K562 (cell line): ENCODE measurements at regions not wholly inside any gene's neighbourhood (a gene's known extent, or its start where the extent isn't known, plus 50 kb on each side); places are given as distances from the start of the nearest gene placed in this dataset.

Source experiments
- ARID2 ChIP-seq: fragments of 450-650 bp; IDR thresholded peaks from 2 replicates; pipeline ENCODE4 v1.6.1; 2017; ENCODE audit warnings: antibody characterized with exemption, mild to moderate bottlenecking
- CAMTA2 ChIP-seq: fragments of 250-450 bp; sonication (Bioruptor Pico); conservative IDR thresholded peaks from 2 replicates; pipeline ENCODE4 v1.5.1; 2022
- CBX8 ChIP-seq: fragments of 200-600 bp; sonication (generic); IDR thresholded peaks from 2 replicates; pipeline ENCODE4 v1.6.1; 2012; ENCODE audit warnings: borderline replicate concordance, mixed run types, low read depth, mild to moderate bottlenecking, moderate library complexity, mixed read lengths, low read length, control low read depth, inconsistent platforms; ENCODE audit not compliant: poor library complexity, severe bottlenecking; ENCODE audit errors: extremely low read depth
- CSDE1 ChIP-seq, 2 experiments: fragments of 450-650 bp; IDR thresholded peaks; 2 replicates each; pipeline ENCODE4 v1.6.1; 2016; ENCODE audit warnings: mild to moderate bottlenecking in 1 of 2
- HMGN3 ChIP-seq: IDR thresholded peaks from 2 replicates; pipeline ENCODE4 v1.6.1; 2011; ENCODE audit warnings: borderline replicate concordance, low read depth, mild to moderate bottlenecking, mixed read lengths, low read length; ENCODE audit not compliant: insufficient read length; ENCODE audit errors: extremely low read depth
- MYC ChIP-seq, 2 experiments: fragments of 250-450 bp in 1 of 2; sonication (Bioruptor Pico) in 1 of 2; IDR thresholded peaks; 2 replicates each; pipeline versions ENCODE4 v1.5.1 to v1.6.1; 2012 to 2021; ENCODE audit warnings: low read depth in 2 of 2, borderline replicate concordance in 1 of 2, improper control_type of control experiment in 1 of 2, low read length in 1 of 2, mild to moderate bottlenecking in 1 of 2, moderate library complexity in 1 of 2
- NCOA4 ChIP-seq: fragments of 450-650 bp; IDR thresholded peaks from 2 replicates; pipeline ENCODE4 v1.6.1; 2018; ENCODE audit warnings: mild to moderate bottlenecking; ENCODE audit not compliant: partially characterized antibody
- POLR2AphosphoS2 ChIP-seq: IDR thresholded peaks from 2 replicates; pipeline ENCODE4 v1.6.1; 2012; ENCODE audit warnings: low read length, improper control_type of control experiment
- SIX5 ChIP-seq, 2 experiments: IDR thresholded peaks; 2 replicates each; pipeline ENCODE4 v1.6.1; 2011; ENCODE audit warnings: low read length in 2 of 2, borderline replicate concordance in 1 of 2, low read depth in 1 of 2, mild to moderate bottlenecking in 1 of 2, moderate library complexity in 1 of 2; ENCODE audit not compliant: insufficient read depth in 1 of 2
- TFAM ChIP-seq: fragments of 250-450 bp; sonication (Bioruptor Pico); conservative IDR thresholded peaks from 2 replicates; pipeline ENCODE4 v1.5.0; 2021; ENCODE audit warnings: mild to moderate bottlenecking, moderate library complexity
- ZBTB17 ChIP-seq: fragments of 450-650 bp; formaldehyde crosslinking; IDR thresholded peaks from 2 replicates; pipeline ENCODE4 v1.4.0; 2020; ENCODE audit warnings: mild to moderate bottlenecking
- ZEB2 ChIP-seq: fragments of 450-650 bp; IDR thresholded peaks from 2 replicates; pipeline ENCODE4 v1.6.1; 2016
- ZKSCAN1 ChIP-seq: fragments of 150-350 bp; IDR thresholded peaks from 2 replicates; pipeline ENCODE4 v1.6.1; 2016; ENCODE audit warnings: low read depth, low read length
- ZNF584 ChIP-seq: fragments of 200-800 bp; sonication (Bioruptor generic); IDR thresholded peaks from 2 replicates; pipeline ENCODE4 v1.6.1; 2016; ENCODE audit warnings: low read depth, mild to moderate bottlenecking, missing genetic modification characterization, missing compliant biosample characterization
- ZNF695 ChIP-seq: fragments of 450-650 bp; formaldehyde crosslinking; IDR thresholded peaks from 2 replicates; pipeline ENCODE4 v1.4.0; 2020; ENCODE audit warnings: mild to moderate bottlenecking, moderate library complexity
- ZNF696 ChIP-seq: fragments of 250-450 bp; sonication (Bioruptor Pico); conservative IDR thresholded peaks from 2 replicates; pipeline ENCODE4 v1.4.0; 2020; ENCODE audit warnings: mild to moderate bottlenecking, moderate library complexity
- ZNF75A ChIP-seq: fragments of 450-650 bp; formaldehyde crosslinking; IDR thresholded peaks from 2 replicates; pipeline ENCODE4 v1.4.0; 2020; ENCODE audit warnings: mild to moderate bottlenecking
- TF ChIP-seq, protein P1 (sequence below): sonication (generic); formaldehyde crosslinking; IDR thresholded peaks from 2 replicates; pipeline ENCODE4 v1.8.0; 2023; ENCODE audit warnings: missing genetic modification reagents, mild to moderate bottlenecking, borderline replicate concordance
- TF ChIP-seq, protein P2 (sequence below): fragments of 450-650 bp; IDR thresholded peaks from 2 replicates; pipeline ENCODE4 v1.7.0; 2016; ENCODE audit warnings: borderline replicate concordance
- TF ChIP-seq, protein P3 (sequence below): fragments of 200-800 bp; sonication (Bioruptor generic); IDR thresholded peaks from 2 replicates; pipeline ENCODE4 v1.6.1; 2017; ENCODE audit warnings: missing genetic modification characterization, missing compliant biosample characterization

DNA sequence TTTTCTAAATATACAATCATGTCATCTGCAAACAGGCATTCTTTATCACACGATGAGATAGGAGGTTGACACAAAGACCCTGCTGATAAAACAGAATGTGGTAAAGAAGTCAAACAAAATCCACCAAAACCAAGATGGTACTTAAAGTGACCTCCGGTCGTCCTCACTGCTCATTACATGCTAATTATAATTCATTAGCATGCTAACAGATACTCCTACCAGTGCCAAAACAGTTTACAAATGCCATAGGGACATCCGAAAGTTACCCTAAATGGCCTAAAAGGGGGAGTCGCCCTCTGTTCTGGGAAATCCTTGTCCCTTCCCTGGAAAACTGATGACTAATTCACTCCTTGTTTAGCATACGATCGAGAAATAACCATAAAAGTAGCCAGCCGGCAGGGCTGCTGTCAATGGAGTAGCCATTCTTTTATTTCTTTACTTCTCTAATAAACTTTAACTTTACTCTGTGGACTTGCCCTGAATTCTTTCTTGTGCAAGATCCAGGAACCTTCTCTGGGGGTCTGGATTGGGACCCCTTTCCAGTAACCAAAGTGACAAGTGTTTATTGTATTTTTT lies 126.6 kb downstream of the CCDC71L start (continued):
- TF ChIP-seq ZNF584 (CRISPR knock-in tag) = no peak
- no peak for TF ChIP-seq ZNF696
- TF ChIP-seq, protein P1, sequence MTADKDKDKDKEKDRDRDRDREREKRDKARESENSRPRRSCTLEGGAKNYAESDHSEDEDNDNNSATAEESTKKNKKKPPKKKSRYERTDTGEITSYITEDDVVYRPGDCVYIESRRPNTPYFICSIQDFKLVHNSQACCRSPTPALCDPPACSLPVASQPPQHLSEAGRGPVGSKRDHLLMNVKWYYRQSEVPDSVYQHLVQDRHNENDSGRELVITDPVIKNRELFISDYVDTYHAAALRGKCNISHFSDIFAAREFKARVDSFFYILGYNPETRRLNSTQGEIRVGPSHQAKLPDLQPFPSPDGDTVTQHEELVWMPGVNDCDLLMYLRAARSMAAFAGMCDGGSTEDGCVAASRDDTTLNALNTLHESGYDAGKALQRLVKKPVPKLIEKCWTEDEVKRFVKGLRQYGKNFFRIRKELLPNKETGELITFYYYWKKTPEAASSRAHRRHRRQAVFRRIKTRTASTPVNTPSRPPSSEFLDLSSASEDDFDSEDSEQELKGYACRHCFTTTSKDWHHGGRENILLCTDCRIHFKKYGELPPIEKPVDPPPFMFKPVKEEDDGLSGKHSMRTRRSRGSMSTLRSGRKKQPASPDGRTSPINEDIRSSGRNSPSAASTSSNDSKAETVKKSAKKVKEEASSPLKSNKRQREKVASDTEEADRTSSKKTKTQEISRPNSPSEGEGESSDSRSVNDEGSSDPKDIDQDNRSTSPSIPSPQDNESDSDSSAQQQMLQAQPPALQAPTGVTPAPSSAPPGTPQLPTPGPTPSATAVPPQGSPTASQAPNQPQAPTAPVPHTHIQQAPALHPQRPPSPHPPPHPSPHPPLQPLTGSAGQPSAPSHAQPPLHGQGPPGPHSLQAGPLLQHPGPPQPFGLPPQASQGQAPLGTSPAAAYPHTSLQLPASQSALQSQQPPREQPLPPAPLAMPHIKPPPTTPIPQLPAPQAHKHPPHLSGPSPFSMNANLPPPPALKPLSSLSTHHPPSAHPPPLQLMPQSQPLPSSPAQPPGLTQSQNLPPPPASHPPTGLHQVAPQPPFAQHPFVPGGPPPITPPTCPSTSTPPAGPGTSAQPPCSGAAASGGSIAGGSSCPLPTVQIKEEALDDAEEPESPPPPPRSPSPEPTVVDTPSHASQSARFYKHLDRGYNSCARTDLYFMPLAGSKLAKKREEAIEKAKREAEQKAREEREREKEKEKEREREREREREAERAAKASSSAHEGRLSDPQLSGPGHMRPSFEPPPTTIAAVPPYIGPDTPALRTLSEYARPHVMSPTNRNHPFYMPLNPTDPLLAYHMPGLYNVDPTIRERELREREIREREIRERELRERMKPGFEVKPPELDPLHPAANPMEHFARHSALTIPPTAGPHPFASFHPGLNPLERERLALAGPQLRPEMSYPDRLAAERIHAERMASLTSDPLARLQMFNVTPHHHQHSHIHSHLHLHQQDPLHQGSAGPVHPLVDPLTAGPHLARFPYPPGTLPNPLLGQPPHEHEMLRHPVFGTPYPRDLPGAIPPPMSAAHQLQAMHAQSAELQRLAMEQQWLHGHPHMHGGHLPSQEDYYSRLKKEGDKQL (CRISPR knock-in tag) = no peak
- no peak for TF ChIP-seq CBX8
- TF ChIP-seq, protein P2, sequence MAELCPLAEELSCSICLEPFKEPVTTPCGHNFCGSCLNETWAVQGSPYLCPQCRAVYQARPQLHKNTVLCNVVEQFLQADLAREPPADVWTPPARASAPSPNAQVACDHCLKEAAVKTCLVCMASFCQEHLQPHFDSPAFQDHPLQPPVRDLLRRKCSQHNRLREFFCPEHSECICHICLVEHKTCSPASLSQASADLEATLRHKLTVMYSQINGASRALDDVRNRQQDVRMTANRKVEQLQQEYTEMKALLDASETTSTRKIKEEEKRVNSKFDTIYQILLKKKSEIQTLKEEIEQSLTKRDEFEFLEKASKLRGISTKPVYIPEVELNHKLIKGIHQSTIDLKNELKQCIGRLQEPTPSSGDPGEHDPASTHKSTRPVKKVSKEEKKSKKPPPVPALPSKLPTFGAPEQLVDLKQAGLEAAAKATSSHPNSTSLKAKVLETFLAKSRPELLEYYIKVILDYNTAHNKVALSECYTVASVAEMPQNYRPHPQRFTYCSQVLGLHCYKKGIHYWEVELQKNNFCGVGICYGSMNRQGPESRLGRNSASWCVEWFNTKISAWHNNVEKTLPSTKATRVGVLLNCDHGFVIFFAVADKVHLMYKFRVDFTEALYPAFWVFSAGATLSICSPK = no peak
- no peak for TF ChIP-seq SIX5 (IDR thresholded peaks at IDR 0.05; ENCODE audit: borderline replicate concordance in 1 of 2, insufficient read depth in 1 of 2, low read depth in 1 of 2, low read length in 2 of 2)
- TF ChIP-seq ZNF695 = no peak
- TF ChIP-seq ZNF75A (CRISPR knock-in tag) = no peak
- TF ChIP-seq CAMTA2 (CRISPR knock-in tag) = no peak
- TF ChIP-seq, protein P3, sequence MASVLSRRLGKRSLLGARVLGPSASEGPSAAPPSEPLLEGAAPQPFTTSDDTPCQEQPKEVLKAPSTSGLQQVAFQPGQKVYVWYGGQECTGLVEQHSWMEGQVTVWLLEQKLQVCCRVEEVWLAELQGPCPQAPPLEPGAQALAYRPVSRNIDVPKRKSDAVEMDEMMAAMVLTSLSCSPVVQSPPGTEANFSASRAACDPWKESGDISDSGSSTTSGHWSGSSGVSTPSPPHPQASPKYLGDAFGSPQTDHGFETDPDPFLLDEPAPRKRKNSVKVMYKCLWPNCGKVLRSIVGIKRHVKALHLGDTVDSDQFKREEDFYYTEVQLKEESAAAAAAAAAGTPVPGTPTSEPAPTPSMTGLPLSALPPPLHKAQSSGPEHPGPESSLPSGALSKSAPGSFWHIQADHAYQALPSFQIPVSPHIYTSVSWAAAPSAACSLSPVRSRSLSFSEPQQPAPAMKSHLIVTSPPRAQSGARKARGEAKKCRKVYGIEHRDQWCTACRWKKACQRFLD (CRISPR knock-in tag) = no peak
- 0 out of 2 replicates have a peak, but pooled peaks have one; percentile 30 for TF ChIP-seq ZEB2
- no peak for TF ChIP-seq NCOA4
- TF ChIP-seq MYC (IDR thresholded peaks at IDR 0.05; ENCODE audit: low read depth, low read length) = no peak
- TF ChIP-seq MYC (CRISPR knock-in tag; IDR thresholded peaks at IDR 0.05; ENCODE audit: borderline replicate concordance, low read depth) = no peak
- TF ChIP-seq ZKSCAN1 = peak; percentile 35; the same call in 1 of the 2 replicates
- TF ChIP-seq TFAM (CRISPR knock-in tag) = no peak
- TF ChIP-seq HMGN3 = no peak
- TF ChIP-seq CSDE1 (IDR thresholded peaks at IDR 0.05) = no peak
- TF ChIP-seq POLR2AphosphoS2 = no peak
- peak; percentile 98 for TF ChIP-seq ZBTB17 (CRISPR knock-in tag)
- no peak for TF ChIP-seq ARID2
